Ectodermal cell (in vitro differentiated cells): ENCODE measurements at regions not wholly inside any gene's neighbourhood (a gene's known extent, or its start where the extent isn't known, plus 50 kb on each side); places are given as distances from the start of the nearest gene placed in this dataset.

Source experiments
- H3K27ac ChIP-seq: 2 replicates; pipeline ENCODE4 v1.7.0; 2013; ENCODE audit warnings: mild to moderate bottlenecking, low read depth, low read length; ENCODE audit not compliant: insufficient read depth, poor library complexity, severe bottlenecking
- H3K27me3 ChIP-seq: 2 replicates; pipeline ENCODE4 v1.7.0; 2013; ENCODE audit warnings: mild to moderate bottlenecking, low read length; ENCODE audit not compliant: insufficient read depth, control insufficient read depth, poor library complexity, severe bottlenecking
- H3K36me3 ChIP-seq: one replicate; pipeline ENCODE4 v1.7.0; 2013; ENCODE audit warnings: low read length; ENCODE audit not compliant: control insufficient read depth, insufficient read depth
- H3K4me1 ChIP-seq: one replicate; pipeline ENCODE4 v1.7.0; 2013; ENCODE audit warnings: low read length; ENCODE audit not compliant: control insufficient read depth, insufficient read depth
- H3K4me3 ChIP-seq: 2 replicates; pipeline ENCODE4 v1.7.0; 2013; ENCODE audit warnings: low read depth, low read length, control low read depth; ENCODE audit not compliant: insufficient read depth
- H3K9me3 ChIP-seq: 2 replicates; pipeline ENCODE4 v1.7.0; 2013; ENCODE audit warnings: mild to moderate bottlenecking, low read length, moderate library complexity; ENCODE audit not compliant: control insufficient read depth
- WGBS, 2 experiments: methylation state at CpG; one replicate each; pipeline ENCODE4 v1.1.7; 2013; ENCODE audit warnings: missing lambda C conversion rate in 2 of 2; 5-methylcytosine and 5-hydroxymethylcytosine counted together

DNA sequence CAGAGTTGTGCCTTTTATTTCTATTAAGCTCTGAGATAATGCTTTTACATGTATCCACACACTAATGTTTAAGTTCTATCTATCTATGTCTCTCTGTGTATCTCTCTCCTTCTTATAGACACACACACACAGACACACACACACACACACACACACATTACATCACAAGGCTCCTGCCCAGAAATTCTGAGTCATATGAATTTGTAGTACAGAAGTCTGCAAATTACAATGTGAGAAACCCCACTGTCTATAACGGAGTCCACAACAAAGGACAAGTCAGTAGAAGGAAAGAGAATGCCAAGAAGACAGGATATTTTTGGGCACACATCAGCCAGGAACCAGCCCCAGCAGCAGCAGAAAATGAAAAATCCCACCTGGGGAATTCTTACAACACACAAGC is 142.4 kb downstream of the EN1 start:
- Histone ChIP-seq H3K36me3 (no peaks in the 10 kb centered on the region), H3K27ac (no peak overlapping the region), H3K4me1 (no peaks in the 10 kb centered on the region), H3K4me3 (no peak overlapping the region), H3K27me3 (no peaks in the 10 kb centered on the region), H3K9me3 (no peaks in the 10 kb centered on the region)
- WGBS, 2 experiments: 87 to 88% methylated on average over 1 of the region's 1 CpG

DNA sequence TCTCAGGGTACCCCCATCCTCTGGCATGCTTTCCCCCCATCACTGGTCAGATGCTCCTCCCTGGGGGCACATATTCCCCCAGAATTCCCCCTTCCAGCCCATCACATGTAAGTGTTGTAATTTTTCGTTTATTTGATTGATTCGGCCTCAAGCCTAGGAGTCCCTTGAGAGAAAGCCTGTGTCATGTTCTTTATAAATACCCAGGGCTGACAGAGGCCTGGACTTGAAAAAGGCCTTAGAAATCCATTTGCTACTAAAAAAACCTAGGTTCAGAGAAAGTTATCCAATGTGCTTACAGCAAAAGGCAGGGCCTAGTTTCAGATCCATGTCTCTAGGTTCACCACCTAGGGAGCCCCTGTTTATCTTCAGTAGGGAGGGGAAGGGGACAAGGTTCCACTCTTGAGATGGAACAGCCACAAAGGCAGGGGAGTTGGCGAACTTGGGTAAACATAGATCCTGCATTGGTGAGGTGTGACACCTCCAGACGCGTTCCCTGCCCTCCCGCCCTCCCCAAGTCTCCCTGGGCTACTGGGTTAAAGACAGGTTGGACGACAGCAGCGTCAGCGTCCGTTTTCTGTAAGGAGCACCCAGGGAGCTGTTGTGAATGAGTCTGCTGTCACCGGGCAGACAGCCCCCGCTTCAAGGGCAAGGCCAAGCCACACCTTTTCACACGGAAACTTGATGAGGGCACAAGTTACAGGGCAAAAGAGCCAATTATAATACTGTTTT is 147.8 kb downstream of the EN1 start:
- no peaks in the 10 kb centered on the region for H3K9me3 ChIP-seq
- no peak overlapping the region for H3K4me3 ChIP-seq
- 67 to 72% methylated on average over 12 to 13 of the region's 13 CpGs for WGBS, 2 experiments
- H3K36me3 ChIP-seq: no peaks in the 10 kb centered on the region
- H3K27me3 ChIP-seq: no peaks in the 10 kb centered on the region
- H3K27ac ChIP-seq: no peak overlapping the region
- H3K4me1 ChIP-seq: peaks cover 6% of the 10 kb centered on the region

DNA sequence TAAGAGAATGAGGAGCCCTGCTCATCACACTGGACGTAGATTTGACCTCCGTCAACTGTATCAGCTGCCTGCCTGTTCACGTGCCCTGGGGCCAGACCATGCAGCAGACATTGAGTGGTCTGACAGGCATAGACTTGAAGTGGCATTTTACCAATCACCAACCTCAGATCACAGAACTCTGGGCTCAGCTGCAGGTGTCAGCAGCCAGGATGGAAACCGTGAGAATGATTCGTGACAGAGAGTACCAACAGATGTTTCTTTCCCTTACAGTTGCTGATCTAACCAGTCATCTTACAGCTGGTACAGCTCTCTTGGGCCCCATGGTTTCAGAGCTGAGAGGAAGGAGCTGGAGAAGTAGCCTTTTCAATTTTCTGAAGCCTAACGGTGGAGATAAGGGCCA is 148.9 kb downstream of the EN1 start:
- Histone ChIP-seq H3K9me3 (no peaks in the 10 kb centered on the region), H3K27me3 (no peaks in the 10 kb centered on the region), H3K4me3 (no peak overlapping the region), H3K27ac (no peak overlapping the region), H3K4me1 (peaks cover 6% of the 10 kb centered on the region), H3K36me3 (no peaks in the 10 kb centered on the region)
- WGBS, 2 experiments: 94 to 96% methylated on average over 6 of the region's 6 CpGs

DNA sequence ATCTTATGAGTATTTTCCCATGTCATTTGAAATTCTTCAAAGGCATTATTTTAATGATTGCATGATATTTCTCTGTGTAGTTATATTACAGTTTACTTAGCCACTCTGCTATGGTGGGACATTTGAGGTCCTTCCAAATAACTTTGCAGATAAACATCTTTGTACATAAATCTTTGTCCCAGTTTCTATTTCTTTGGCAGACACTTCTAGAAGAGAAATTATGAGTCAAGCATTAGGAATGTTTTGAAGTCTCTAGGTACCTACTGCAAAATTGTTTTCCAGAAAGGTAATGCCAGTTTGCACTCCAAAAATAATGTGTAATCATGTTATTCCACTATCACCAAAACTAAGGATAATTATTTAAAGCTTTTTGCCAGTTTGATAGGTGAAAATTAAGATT is 149.7 kb downstream of the EN1 start:
- Histone ChIP-seq H3K36me3 (no peaks in the 10 kb centered on the region), H3K4me3 (no peak overlapping the region), H3K27me3 (no peaks in the 10 kb centered on the region), H3K27ac (no peak overlapping the region), H3K9me3 (no peaks in the 10 kb centered on the region), H3K4me1 (peaks cover 6% of the 10 kb centered on the region)

DNA sequence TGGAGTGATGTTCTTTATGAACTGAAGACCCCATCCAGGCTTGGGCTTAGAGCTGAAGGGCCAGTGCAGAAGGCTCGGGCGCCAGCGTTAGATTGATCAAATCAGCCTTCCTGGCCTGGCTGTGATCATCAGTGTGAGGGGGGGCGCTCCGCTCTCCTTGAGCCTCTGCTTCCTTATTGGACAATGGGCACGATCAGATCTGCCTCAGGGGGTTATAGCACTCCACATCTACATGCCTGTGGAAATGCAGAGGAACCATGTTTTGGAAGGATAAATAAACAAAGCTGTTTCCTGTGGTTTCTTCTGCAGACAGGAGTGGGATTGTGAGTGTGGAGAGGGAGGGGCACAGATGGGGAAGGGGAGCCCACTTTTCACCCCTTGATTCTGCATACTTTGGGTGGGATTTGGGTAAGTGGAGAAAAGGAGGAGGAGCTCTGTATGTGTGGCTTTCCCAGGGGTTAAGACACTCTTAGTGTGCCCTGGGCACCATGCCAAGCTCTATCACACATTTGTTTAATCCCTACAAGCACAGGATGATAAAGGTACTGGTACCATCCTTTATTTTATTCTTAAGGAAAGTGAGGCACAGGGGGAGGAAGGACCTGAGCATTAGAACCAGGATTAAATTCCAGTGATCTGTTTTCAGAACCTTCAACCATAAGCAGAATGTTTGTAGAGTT is 150.5 kb downstream of the EN1 start:
- Histone ChIP-seq H3K9me3 (no peaks in the 10 kb centered on the region), H3K4me3 (no peak overlapping the region), H3K4me1 (peaks cover 6% of the 10 kb centered on the region), H3K36me3 (no peaks in the 10 kb centered on the region), H3K27ac (no peak overlapping the region), H3K27me3 (no peaks in the 10 kb centered on the region)
- WGBS, 2 experiments: 90 to 93% methylated on average over 6 of the region's 6 CpGs

DNA sequence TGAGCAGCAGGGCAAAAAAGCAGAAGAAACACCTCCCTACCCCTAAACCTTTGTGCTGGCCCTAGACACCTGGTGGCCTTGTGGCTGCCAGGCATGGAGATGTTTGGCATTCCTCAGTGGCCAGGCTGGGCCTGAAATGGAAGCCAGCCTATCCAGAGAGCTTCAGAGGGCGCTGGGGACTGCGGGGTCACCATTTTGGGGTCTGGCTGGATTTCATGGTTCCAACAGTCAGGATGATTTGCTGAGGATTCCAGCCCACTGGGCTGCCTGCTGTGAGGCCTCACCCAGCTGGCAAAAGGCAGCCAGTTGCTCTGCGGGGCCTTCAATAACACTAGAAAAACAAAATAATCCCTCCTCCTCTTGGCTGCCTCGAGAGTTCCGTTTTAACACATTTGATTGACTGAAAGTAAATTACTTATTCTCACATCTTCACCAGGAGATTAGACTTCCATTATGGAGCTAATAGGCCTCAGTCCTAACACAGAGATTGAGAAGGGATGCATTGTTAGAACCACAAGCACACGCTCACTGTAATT is 154.1 kb downstream of the EN1 start:
- Histone ChIP-seq H3K27me3 (no peaks in the 10 kb centered on the region), H3K9me3 (no peaks in the 10 kb centered on the region), H3K36me3 (no peaks in the 10 kb centered on the region), H3K4me1 (peaks cover 6% of the 10 kb centered on the region), H3K27ac (no peak overlapping the region), H3K4me3 (no peak overlapping the region)
- 58 to 67% methylated on average over 6 of the region's 6 CpGs for WGBS, 2 experiments

DNA sequence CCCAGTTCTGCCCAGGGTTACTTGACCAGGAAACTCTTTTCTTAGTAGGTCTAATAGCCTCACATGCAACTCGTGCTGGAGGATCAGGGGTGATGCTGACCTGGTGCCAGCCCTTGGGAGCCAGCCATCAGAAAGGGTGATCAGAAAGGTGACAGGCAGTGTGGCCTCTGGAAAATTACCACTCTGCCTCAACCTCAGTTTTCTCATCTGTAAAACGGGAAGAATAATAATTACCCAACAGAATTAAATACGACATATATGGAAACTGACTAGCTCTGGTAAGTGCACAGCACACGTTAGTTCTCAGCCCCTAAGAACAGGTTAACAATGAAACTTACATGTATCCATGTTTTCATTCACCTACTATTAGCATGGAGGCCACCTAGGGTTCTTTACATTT is 157.6 kb downstream of the EN1 start:
- H3K4me1 ChIP-seq: no peaks in the 10 kb centered on the region
- H3K36me3 ChIP-seq: no peaks in the 10 kb centered on the region
- no peaks in the 10 kb centered on the region for H3K9me3 ChIP-seq
- no peaks in the 10 kb centered on the region for H3K27me3 ChIP-seq
- 92 to 93% methylated on average over 4 of the region's 4 CpGs for WGBS, 2 experiments
- H3K4me3 ChIP-seq: no peak overlapping the region
- no peak overlapping the region for H3K27ac ChIP-seq

DNA sequence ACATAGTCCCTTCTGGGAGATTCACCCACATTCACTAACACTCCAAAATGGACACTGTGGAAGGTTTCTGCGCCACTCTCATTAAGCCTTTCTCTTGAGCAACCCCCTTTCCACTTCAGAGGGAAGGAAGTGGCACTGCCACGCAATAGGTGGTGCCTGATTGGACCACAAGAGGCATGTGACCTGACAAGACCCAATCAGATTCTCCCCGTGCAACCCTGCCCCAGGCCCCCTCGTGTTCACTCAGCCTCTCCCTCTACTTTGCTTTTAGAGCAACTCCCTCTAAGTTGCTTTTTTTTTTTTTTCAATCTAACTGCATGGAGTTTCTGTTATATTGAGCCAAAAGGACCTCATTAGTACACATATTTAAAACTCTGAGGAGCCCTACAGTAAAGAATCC is 158.0 kb downstream of the EN1 start:
- no peak overlapping the region for H3K4me3 ChIP-seq
- no peak overlapping the region for H3K27ac ChIP-seq
- no peaks in the 10 kb centered on the region for H3K27me3 ChIP-seq
- no peaks in the 10 kb centered on the region for H3K4me1 ChIP-seq
- no peaks in the 10 kb centered on the region for H3K36me3 ChIP-seq
- H3K9me3 ChIP-seq: no peaks in the 10 kb centered on the region
- WGBS, 2 experiments: 91 to 93% methylated on average over 4 of the region's 4 CpGs

DNA sequence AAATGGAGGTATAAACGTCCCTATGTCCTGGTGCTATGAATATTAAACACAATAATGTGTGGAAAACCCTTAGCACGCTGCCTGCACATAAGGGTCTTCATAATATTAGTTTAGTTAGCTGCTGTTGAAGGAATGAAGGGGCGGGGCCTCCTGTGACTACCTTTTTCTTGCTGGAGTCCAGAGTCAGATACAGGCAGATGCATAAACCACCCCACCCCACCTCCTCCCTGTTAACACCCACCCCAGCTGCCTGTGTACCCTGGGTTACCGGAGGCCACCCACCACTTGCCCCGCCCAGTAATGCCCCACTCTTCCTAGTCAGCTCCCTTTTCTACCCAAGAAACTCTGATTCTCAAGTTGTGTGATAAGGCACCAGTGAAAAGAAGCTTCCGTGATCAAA is 158.4 kb downstream of the EN1 start:
- no peak overlapping the region for H3K27ac ChIP-seq
- no peaks in the 10 kb centered on the region for H3K27me3 ChIP-seq
- H3K9me3 ChIP-seq: no peaks in the 10 kb centered on the region
- no peaks in the 10 kb centered on the region for H3K4me1 ChIP-seq
- H3K36me3 ChIP-seq: no peaks in the 10 kb centered on the region
- WGBS, 2 experiments: 91 to 94% methylated on average over 6 of the region's 6 CpGs
- no peak overlapping the region for H3K4me3 ChIP-seq

DNA sequence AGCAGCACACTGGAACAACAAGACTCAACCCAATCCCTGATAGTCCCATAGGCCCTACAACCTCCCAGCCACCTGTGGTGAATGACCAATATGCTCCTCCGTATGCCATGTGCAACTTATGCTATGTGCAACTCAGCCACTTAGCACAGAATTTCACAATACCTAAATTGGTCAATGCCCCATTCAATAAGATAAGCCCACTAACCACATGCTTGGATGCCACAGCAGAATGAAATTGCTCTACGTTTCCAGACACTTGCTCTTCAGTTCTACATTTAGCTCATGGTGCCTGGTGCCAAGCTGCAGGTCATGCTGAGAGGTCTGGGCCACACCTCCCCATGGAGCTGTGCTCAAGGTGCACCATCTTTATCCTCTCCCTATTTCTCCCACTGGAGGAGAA is 159.8 kb downstream of the EN1 start:
- H3K4me3 ChIP-seq: no peak overlapping the region

More for the DNA sequence above, 159.8 kb downstream of the EN1 start:
- H3K9me3 ChIP-seq: no peaks in the 10 kb centered on the region
- H3K36me3 ChIP-seq: no peaks in the 10 kb centered on the region
- H3K27me3 ChIP-seq: no peaks in the 10 kb centered on the region
- H3K4me1 ChIP-seq: no peaks in the 10 kb centered on the region
- 93 to 96% methylated on average over 2 of the region's 2 CpGs for WGBS, 2 experiments
- no peak overlapping the region for H3K27ac ChIP-seq
